Inferior parietal cortex (tissue), 1 donor: ENCODE measurements at regions not wholly inside any gene's neighbourhood (a gene's known extent, or its start where the extent isn't known, plus 50 kb on each side); places are given as distances from the start of the nearest gene placed in this dataset.
A peak's percentile ranks its signal among the peaks of the same experiment; 100 is the strongest.

Source experiments
- DNase-seq: peaks from one replicate; pipeline ENCODE4 v3.0.0-alpha.2; 2016; ENCODE audit errors: extremely low spot score

DNA sequence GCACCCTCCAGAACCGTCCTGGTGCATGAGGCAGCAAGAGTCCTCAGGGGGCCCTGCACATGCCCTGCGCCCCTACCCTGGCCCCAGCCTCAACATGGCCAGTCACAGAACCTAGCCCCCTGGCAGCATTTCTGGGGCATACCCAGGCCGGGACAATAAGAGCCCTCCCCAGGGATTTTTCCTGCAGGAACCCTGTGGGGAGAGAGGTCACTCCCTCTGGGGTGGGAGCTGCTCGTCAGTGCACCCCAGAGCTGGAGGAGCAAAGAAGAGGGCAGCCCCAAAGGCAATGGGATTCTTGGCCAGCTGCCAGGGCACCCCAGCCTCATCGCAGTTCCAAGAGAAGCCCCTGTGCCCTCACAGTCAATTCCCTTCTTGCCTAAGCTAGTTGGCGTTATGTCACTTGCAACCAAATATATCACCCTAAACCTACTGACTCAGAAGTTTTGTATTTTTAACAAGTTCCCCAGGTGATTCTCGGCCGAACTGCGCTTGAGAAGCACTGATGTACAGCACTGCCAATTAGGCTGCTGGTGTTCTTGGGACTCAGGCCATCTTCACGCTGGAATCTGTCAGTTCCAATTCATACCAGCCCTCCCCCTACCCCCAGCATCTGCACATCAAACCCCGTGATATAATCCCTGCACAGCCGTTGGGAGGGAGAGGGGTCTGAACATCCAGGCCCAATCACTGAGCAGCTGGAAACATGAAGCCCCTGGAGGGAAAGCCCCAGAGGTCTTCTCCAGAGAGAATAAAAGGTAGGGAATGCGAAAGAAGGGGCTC lies 87.5 kb upstream of the PRR20G start:
- DNase-seq, result no peak

DNA sequence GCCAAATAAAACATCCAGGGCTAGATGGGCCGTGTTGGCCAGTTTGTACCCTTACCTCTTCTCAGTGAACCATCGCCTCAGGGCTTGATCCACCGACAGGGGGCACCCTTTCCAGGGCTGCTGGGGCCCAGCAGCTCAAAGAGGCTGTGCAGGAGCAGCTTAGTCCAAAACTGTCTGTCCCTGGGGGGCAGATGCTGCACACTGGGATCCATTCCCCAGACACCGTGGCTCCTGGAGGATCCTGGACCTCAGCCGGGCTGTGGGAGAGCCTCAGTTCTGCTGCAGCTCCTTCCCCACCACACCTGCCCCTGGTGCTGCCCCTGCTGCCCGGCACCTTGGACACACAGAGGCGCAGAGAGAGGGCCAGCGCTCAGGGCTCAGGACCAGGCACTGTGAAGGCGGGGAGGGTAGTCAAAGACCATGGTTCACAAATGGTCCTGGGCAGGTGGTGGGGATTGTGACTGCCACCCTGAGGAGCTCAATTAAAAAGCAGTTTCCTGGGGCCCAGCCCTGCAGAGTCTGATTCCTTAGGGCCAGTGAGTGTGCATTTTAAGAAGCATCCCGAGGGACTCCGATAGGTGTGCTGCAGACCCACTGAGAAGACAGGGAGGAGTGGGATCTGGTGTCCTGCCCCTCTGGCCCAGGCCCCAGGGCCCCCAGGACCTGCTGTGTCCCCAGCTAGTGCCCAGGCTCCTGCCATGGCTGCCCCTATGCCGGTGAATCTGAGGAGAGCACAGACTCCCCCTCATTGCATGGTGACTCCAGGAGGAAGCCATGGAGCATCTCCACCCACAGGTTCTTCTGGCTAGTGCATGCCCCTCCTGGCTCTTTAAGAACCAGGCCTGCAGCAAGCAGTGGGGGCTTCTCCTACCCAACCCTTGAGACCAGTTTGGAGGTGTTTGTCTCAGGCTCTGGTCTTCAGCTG lies 86.5 kb upstream of the PRR20G start:
- DNase-seq, result no peak

DNA sequence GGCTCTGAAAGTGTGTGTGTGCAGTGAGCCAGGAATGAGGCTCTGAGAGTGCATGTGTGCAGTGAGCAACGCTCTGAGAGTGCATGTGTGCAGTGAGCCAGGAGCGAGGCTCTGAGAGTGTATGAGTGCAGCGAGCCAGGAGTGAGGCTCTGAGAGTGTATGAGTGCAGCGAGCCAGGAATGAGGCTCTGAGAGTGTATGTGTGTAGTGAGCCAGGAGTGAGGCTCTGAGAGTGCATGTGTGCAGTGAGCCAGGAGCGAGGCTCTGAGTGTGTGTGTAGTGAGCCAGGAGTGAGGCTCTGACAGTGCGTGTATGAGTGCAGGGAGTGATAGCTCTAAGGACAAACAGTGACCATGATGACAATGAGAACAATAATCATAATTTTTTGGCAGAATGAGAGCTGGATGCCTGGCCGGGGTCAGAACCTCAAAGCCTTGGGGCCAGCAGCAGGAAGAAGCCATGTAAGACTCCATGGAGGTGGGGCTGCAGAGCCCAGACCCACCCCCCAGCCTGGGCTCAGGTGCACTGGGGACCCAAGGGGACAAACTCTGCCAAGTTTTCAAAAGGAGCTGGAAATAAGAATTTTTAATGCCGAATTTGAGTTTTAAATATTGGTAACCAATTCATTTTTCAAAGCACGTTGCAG lies 85.7 kb upstream of the PRR20G start:
- no peak for DNase-seq

DNA sequence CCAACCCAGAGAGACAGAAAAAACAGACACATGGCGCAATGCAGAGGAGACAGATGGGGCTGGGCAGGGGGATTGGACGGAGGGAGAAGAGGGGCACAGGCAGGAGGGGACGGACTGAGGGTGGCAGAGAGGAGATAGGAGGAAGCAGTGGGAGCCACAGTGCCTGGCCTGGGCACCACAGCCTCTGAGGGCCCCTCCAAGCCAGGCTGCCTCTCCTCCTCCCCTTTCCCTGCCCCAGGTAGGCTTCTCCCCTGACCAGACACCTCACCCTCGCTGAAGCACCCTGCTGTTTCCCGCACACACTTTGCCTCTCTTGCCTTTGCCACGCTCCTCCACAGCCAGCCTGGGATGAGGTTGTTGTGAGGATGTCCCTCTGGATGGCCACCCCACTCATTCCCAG lies 84.0 kb upstream of the PRR20G start:
- DNase-seq, result no peak

DNA sequence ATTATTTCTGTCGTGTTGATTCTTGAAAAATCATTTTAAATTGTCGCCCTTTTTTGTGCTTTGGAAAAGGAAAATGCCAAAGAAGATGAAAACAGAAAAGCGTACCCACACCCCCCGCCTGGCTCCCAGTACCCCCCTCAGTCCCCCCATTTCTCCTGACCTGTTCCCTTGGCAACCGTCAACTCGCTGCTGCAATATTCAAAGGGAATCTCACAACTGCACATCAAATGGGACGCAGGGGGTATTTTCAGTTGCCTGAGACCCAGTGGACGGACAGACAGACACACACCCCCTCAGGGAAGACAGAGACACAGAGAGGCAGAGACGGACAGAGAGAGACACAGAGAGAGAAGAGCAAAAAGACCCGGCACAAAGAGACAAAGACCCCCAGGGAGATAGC lies 83.5 kb upstream of the PRR20G start:
- DNase-seq, result no peak

DNA sequence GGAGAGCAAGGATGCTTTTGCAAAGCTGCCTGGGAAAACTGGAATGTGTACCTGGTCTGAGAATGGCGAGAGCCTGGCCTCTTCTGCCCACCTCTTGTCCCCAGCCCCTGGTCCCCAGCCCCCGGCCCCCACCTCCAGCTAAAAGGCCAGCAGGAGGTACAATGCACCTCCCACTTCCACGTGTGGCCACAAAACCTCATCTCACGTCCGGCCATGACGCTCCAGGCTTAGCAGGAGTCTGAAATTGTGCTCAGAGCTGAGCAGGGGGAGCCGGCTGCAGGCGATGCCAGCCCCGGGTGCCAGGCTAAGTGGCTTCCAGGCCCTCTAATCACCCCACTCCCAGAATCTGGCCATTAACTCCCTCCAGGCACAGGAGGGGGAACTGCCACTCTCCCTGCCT lies 83.1 kb upstream of the PRR20G start:
- DNase-seq, result no peak

DNA sequence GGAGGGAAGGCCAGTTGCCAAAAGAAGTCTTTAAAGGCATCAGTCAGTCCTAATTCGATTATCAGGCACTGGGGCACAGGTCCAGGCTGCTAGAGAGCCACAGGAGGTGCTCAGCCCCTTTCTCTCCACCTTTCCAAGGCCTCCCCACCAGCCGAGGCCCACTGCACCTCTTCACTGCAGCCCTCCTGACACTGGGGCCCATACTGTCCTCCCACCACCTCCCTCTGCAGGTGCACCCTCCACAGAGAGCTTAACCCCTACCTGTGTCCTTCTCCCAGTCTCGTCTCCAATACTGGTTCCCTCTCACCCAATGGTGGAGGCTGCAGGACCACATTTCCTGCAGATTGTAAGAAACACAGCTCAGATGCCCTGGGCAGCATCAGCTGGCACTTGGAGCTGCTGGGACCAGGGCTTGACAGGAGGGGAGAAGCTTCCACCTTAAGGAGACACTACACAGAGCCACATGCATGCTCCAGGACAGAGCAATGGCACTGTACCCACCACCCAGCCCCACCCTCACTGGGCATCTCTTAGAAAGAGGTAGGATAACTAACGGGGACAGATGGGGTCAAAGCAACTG lies 81.6 kb upstream of the PRR20G start:
- no peak for DNase-seq

DNA sequence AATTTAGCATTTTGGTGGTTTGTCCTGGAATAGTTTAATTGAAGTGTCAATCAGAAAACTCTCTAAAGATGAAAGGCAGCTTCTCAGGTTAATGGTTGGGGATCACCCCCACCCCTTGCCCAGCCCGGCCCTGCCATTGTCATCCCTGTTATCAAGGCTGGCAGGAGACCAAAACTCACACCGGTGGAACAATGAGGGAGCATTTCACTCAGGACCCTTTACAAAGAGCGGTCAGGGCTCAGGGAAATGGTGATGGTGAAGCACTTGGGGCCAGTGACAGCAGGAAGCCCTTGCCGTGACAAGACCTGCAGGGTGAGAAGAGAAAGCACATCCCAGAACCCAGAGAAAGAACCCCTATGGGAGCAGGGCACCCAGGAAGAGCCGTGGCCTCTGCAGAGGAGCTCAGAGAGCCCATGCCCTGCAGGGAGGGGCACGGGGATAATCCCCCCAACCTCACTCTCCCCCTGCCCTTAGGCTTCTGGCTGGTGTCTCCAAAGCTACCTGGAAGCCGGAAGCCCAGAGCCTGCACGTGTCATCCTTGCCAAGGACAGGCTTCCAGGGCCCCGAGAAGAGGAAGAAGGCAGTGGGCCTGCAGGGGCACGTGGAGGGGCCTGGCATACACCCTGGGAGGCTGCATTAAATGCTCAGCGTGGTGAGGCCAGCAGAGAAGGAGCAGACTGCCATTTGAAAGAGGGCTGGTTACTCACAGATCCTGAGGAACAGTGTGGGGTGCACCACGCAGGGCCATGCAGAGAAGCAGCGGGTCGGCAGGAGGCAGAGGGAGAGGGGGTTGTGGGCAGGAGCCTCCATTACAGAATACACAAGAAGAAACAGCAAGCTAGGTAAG lies 80.6 kb upstream of the PRR20G start:
- no peak for DNase-seq

DNA sequence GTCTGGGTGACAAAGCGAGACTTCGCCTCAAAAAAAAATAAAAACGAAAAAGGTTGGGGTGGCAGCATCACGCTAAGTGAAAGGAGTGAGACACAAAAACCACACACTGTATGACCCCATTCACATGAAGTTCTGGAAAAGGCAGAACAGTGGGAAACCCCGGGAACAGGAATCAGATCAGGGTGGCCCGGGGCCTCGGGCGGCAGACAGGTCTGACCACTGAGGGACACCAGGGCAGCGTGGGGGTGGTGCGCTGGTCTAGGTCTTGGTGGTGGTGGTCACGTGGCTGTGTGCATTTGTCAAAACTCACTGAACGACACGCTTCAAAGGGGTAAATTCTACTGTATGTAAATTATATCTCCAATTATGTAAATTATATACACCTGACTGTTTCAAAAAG lies 79.7 kb upstream of the PRR20G start:
- no peak for DNase-seq

DNA sequence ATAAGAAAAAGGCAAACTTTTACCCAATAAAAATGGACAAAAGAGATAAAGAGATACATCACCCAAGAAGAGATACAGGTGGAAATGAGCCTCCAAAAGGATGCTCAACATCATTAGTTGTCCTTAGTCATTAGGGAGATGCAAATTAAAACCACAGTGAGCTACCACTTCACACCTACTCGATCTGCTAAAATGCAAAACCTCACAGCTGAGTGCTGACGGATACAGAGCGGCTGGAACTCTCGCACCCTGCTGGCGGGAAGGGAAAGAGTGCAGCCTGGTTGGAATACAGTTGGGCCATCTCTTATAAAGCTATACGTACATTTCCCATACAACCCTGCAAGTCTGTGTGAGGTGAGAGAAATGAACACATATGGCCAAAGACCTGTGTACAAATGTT lies 78.5 kb upstream of the PRR20G start:
- no peak for DNase-seq

DNA sequence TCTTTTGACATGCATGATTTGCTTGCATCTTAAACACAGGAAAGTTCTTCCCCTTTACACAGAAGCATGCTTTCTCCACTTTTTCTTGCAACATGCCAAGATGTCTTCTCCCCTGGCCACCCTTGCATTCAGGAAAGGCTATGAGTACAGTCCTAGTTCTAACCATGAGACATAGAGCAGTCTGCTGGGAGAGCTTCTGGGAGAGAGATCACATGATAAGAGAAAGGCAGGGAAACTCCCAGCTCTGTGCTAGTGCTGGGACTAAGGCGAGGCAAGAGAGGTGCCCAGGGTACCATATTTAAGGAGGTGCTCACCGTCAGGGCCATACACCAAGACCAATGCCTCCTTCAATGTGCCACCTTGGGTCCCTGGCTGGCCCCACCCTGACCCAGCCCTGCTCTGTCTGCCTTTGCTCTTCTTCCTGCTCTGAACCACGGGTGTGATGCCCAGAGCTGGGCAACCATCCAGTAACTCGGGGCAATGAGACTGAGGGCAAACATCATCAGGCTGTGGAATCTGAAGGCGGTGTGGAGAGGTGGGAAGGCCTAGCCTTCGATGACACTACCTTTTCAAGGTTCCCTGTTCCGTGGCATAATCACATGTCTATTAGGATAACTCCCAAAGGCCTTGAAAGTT lies 77.4 kb upstream of the PRR20G start:
- DNase-seq, result no peak

DNA sequence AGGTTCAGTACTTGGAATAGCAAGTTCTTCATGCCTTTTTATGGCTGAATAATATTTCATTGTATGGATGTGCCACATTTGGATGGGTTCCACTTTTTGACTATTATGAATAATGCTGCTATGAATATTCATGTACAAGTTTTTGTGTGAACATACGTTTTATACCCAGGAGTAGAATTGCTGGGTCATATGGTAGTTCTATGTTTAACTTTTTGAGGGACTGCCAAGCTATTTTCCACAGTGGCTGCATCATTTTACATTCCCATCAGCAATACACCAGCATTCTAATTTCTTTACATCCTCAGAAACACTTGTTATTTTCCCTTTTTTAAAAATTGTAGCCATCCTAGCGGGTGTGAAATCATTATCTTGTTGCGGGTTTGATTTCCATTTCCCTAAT lies 76.0 kb upstream of the PRR20G start:
- DNase-seq, result no peak

DNA sequence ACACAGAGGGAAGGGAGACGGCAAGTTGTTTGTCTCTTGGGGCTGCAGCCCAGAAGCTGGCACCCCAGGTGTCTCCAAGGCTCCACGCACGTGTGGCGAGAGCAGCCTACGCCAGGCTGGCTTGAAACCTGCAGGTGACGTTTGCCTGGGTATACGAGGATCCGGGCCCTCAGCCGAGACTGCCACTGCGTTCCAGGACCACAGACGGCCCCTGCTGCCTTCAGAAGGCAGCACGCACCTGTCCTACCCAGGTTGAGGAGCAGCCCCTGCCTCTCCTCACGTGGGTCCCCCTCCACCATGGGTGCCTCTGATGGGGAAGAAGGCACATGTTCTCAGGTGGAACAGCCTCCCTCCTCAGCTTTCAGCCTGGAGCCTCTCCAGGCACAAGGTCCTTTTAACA lies 75.3 kb upstream of the PRR20G start:
- no peak for DNase-seq

DNA sequence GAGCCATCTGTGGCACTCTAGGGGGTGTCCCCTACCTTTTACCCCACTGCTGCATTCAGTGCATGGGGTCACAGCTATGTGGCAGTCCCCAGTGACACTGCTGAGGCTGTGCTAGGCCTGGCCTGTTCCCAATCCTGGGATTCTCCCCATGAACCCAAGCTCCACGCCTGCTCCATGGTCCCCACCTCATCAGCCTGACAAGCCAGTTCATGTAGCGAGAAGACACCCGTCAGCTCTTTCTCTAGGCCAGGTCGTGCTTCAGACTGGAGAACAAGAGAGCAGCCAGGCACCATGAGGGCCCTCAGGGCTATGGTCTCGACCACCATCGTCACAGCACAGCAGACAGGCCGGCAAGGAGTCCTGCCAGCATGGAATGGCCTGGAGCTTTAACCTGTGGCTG lies 72.8 kb upstream of the PRR20G start:
- no peak for DNase-seq

DNA sequence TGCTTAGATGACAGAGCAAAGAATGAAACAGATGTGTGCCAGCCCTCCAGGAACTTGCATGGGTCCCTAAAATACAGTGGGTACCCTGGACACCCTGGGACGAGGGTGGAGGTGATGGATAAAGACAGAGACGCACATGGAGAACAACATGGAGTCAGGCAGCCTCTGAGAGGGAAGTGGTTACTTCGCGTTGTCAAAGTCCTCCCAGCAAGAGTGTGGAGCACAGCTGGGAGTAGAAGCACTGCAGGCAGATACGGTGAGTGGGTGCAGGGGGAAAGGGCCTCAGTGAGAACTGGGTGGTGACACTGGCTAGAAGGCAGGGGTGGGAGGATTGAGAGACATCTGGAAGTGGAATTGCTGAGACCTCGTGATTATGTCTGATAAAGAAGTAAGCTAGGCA lies 70.8 kb upstream of the PRR20G start:
- no peak for DNase-seq

DNA sequence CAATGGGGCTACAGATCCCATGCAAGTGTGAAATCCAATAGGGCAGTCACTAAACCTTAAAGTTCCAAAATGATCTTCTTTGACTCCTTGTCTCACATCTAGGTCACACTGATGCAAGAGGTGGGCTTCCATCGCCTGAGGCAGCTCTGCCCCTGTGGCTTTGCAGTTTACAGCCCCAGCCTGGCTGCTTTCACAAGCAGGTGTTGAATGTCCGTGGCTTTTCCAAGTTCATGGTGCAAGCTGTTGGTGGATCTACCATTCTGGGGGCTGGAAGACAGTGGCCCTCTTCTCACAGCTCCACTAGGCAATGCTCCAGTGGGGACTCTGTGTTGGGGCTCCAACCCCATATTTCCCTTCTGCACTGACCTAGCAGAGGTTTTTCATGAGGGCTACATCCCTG lies 68.5 kb upstream of the PRR20G start:
- DNase-seq, result no peak

DNA sequence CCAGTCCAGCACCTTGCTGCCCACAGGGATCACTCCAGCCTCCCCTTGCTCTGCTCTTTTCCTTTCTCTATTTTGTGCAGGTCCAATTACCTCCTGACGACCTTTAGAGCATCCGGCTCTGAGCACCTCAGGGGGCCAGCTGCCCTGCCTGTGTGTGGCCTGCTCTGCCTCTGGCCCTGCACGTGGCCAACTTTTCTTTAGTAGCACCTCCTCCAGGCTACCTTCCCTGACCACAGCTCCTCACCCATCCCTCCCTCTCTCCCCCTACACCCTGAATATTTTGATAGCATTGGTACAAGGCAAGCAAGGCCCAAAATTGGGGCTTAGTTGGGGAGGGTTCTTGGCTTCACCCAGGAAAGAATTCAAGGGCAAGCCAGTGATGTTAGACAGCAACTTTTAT lies 66.9 kb upstream of the PRR20G start:
- no peak for DNase-seq

DNA sequence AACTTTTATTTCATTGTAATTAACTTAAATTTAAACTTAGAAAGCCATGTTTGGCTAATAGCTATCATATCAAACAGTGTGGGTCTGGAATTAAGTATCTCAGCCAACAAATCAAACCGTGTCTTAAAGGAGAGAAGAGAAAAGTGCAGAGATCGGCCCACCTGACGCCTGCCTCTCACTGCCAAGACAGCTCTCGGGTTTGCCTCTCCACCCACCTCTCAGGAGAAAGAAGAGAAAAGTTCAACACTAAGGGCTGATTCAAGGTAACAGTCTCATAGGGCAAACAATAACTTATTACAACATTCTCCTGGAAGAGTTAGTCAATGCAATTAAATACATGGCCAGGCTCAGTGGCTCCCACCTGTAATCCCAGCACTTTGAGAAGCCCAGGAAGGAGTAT lies 64.8 kb upstream of the PRR20G start:
- no peak for DNase-seq

DNA sequence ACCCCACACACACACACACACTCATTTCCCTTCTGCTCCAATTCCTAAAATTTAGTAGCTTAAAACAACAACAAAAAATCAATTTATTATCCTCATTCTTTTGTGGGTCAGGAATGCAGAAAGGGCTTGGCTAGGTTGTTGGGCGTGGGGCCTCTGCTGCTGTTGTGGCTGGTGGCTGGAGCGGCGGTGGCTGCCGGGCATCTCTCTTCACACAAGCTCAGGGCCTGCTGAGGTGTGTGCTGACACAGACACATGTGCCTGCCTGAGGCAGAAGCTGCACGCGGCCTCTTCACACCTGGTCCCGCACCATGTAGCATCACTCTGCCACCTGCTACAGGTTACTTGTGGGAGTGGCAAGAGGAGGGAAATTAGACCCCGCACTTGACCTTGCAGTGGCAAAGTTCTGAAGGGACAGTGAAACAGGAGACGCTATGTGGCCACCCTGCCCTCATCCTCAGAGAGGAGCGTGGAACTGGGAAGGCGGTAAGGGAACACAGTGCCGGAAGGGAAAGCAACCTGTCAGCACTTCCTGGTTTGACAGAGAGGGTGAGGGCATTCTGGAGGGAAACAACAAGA lies 64.0 kb upstream of the PRR20G start:
- no peak for DNase-seq

DNA sequence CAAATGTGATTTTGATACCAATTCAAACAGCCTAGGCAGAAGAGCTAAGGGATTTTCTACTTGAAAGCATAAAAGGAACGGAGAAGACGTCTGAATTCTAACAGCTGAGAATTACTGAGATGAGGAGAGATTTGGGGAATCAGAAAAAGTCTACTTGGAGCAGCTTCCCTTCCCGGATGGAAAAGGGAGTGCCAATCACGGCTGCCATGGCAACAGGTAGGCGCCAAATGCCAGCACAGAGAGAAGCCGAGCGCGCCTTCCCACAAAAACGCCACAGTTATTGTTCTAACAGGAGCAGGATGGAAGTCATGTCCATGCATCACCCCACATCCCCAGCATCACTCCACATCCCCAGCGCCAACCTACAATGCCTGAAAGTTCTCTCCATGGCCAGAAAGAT lies 63.5 kb upstream of the PRR20G start:
- peak; percentile 28 for DNase-seq
